Loucy (cell line): ENCODE measurements at regions not wholly inside any gene's neighbourhood (a gene's known extent, or its start where the extent isn't known, plus 50 kb on each side); places are given as distances from the start of the nearest gene placed in this dataset.

ENCODE experiments used
- H2AFZ ChIP-seq: fragments of 200-600 bp; sonication (generic); 2 replicates; pipeline ENCODE4 v1.6.0; 2016; ENCODE audit warnings: antibody characterized with exemption, mild to moderate bottlenecking, low read length, moderate library complexity
- H3F3A ChIP-seq: fragments of 200-600 bp; 2 replicates; pipeline ENCODE4 v1.6.0; 2016; ENCODE audit warnings: antibody characterized with exemption, low read depth, mild to moderate bottlenecking
- H3K27me3 ChIP-seq: fragments of 200-600 bp; sonication (generic); 2 replicates; pipeline ENCODE4 v1.6.1; 2014; ENCODE audit warnings: low read length, mild to moderate bottlenecking; ENCODE audit not compliant: insufficient read depth, poor library complexity, severe bottlenecking
- H3K36me3 ChIP-seq: fragments of 200-600 bp; sonication (generic); 2 replicates; pipeline ENCODE4 v1.6.1; 2016; ENCODE audit warnings: low read length; ENCODE audit not compliant: insufficient read depth
- H3K4me1 ChIP-seq: fragments of 200-600 bp; sonication (generic); 2 replicates; pipeline ENCODE4 v1.5.1; 2014; ENCODE audit warnings: low read length, mild to moderate bottlenecking; ENCODE audit not compliant: insufficient read depth, poor library complexity, severe bottlenecking
- H3K4me2 ChIP-seq: fragments of 200-600 bp; sonication (generic); 2 replicates; pipeline ENCODE4 v1.6.0; 2014; ENCODE audit warnings: antibody characterized with exemption, low read length, low read depth, mild to moderate bottlenecking; ENCODE audit not compliant: poor library complexity, severe bottlenecking
- H3K4me3 ChIP-seq: fragments of 200-600 bp; sonication (generic); 2 replicates; pipeline ENCODE4 v1.5.1; 2014; ENCODE audit warnings: low read length, mild to moderate bottlenecking, mixed read lengths; ENCODE audit not compliant: poor library complexity, severe bottlenecking
- H3K79me2 ChIP-seq: fragments of 200-600 bp; sonication (generic); 2 replicates; pipeline ENCODE4 v1.6.1; 2014; ENCODE audit warnings: low read length; ENCODE audit not compliant: insufficient read depth
- H3K9ac ChIP-seq: fragments of 200-600 bp; sonication (generic); 2 replicates; pipeline ENCODE4 v1.6.0; 2014; ENCODE audit warnings: mild to moderate bottlenecking, low read depth, low read length, moderate library complexity; ENCODE audit not compliant: poor library complexity, severe bottlenecking
- H3K9me2 ChIP-seq: fragments of 200-600 bp; sonication (generic); replicated peaks from 2 replicates; pipeline ENCODE4 v1.6.1; 2016; ENCODE audit warnings: low read depth, low read length, mixed read lengths
- H3K9me3 ChIP-seq: fragments of 200-600 bp; sonication (generic); 2 replicates; pipeline ENCODE4 v1.6.1; 2014; ENCODE audit warnings: mild to moderate bottlenecking, antibody characterized with exemption, low read length, low read depth; ENCODE audit not compliant: insufficient read depth
- H4K20me1 ChIP-seq: fragments of 200-600 bp; sonication (generic); 2 replicates; pipeline ENCODE4 v1.6.0; 2014; ENCODE audit warnings: antibody characterized with exemption, low read length, mild to moderate bottlenecking; ENCODE audit not compliant: insufficient read depth, poor library complexity, severe bottlenecking
- EZH2phosphoT487 ChIP-seq: fragments of 200-600 bp; IDR thresholded peaks from 2 replicates; pipeline ENCODE4 v1.6.1; 2018; ENCODE audit warnings: antibody characterized with exemption, mild to moderate bottlenecking, moderate library complexity, borderline replicate concordance
- TF ChIP-seq, protein P1 (sequence below): fragments of 200-600 bp; sonication (generic); conservative IDR thresholded peaks from 2 replicates; pipeline ENCODE4 v1.5.1; 2014; ENCODE audit warnings: mild to moderate bottlenecking, antibody characterized with exemption, low read length

DNA sequence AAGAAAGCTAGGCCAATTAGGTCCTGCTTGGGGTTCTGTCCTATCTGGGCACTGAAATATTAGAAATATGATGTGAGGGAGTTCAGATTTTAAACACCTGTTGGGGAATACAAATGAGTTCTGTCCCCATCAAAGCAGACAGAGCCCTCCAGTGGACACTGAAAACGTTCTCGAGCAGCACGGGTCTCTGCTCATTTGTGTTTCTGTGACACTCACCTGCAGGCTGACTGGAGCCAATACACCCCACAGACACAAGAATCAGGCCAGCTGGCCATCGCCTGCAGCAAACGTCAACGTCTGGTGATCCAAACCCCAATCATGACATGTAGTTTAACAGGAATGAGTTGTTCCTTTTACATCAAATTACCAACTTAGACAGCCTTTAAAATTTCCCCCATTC lies 493.4 kb upstream of the TMEM132C start:
- Histone ChIP-seq H4K20me1 (no peaks in the 10 kb centered on the region), H3K27me3 (no peaks in the 10 kb centered on the region), H3K9me3 (no peaks in the 10 kb centered on the region)

DNA sequence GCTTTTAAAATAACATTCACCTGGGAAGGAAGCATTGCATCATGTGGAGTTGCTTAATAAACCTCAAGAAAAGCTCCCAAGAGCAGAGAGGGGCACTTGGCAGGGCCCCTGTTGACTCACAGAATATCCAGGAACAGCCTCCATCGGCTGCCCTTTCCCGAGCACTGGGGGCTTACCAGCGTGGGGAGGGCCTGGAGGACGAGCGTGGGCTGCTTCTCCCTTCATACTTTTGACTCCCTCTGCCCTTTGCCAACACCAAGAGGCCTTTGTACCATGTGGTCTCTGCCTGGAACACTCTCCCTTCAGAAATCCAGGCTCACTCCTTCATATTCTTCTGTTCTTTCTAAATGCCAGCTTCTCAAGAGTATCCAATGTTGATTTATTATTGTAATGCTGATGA lies 492.1 kb upstream of the TMEM132C start:
- TF ChIP-seq, protein P1, sequence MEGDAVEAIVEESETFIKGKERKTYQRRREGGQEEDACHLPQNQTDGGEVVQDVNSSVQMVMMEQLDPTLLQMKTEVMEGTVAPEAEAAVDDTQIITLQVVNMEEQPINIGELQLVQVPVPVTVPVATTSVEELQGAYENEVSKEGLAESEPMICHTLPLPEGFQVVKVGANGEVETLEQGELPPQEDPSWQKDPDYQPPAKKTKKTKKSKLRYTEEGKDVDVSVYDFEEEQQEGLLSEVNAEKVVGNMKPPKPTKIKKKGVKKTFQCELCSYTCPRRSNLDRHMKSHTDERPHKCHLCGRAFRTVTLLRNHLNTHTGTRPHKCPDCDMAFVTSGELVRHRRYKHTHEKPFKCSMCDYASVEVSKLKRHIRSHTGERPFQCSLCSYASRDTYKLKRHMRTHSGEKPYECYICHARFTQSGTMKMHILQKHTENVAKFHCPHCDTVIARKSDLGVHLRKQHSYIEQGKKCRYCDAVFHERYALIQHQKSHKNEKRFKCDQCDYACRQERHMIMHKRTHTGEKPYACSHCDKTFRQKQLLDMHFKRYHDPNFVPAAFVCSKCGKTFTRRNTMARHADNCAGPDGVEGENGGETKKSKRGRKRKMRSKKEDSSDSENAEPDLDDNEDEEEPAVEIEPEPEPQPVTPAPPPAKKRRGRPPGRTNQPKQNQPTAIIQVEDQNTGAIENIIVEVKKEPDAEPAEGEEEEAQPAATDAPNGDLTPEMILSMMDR: no peak
- no peak for TF ChIP-seq EZH2phosphoT487
- Histone ChIP-seq H3K9ac (no peak overlapping the region), H3K9me3 (no peaks in the 10 kb centered on the region), H4K20me1 (no peaks in the 10 kb centered on the region), H3K36me3 (no peaks in the 10 kb centered on the region), H3K79me2 (no peaks in the 10 kb centered on the region), H3K4me1 (peaks cover 6% of the 10 kb centered on the region), H3K27me3 (no peaks in the 10 kb centered on the region), H3K9me2 (no peaks in the 10 kb centered on the region), H3K4me2 (no peak overlapping the region), H3F3A (no peaks in the 10 kb centered on the region), H3K4me3 (no peak overlapping the region), H2AFZ (no peak overlapping the region)

More for the DNA sequence above, 493.4 kb upstream of the TMEM132C start:
- no peak for TF ChIP-seq EZH2phosphoT487
- TF ChIP-seq, protein P1: peak; percentile 67
- Histone ChIP-seq H3K79me2 (no peaks in the 10 kb centered on the region), H3K4me3 (no peak overlapping the region), H3K36me3 (no peaks in the 10 kb centered on the region), H3K4me2 (no peak overlapping the region), H3K9me2 (no peaks in the 10 kb centered on the region), H2AFZ (no peak overlapping the region), H3K9ac (no peak overlapping the region), H3F3A (no peaks in the 10 kb centered on the region), H3K4me1 (peaks cover 6% of the 10 kb centered on the region)

DNA sequence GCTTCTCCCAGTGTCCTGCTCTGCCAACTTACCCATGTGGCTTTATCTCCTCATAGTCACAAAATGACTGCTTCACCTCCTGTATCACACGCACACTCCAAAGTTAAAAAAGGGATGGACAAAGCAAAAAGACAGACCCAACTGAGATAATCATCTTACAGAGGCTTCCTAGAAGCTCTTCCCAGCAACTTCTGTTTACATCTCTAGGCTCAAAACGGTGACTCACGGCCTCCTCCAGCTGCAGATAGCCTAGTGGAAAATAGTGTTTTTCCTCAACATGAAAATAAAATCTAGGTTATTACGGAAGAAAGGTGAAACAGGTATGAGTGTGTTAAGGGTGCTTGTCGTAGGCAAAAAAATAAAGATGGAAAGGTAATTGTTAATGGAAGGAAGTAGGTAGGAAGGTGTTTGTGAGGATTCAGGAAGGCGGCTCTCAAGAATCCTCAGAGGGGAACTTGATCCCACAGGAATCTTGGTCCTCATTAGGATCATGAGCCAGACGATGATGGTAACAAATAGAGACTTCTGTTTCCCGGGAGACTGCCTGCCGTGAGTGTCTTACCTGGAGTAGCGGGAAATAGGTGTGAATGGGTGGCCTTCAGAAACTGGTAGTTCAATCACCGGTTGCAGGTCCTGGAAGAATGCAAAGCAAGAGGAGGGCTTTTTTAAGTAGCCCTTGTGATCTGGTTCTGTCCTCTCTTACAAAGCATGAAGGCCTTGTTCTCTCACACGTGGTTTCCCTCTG lies 487.5 kb upstream of the TMEM132C start:
- Histone ChIP-seq H4K20me1 (no peaks in the 10 kb centered on the region), H3K9me3 (no peaks in the 10 kb centered on the region), H3K4me3 (no peak overlapping the region), H3K27me3 (no peaks in the 10 kb centered on the region), H3K9me2 (no peaks in the 10 kb centered on the region), H3K9ac (no peak overlapping the region), H3K36me3 (no peaks in the 10 kb centered on the region), H3K79me2 (no peaks in the 10 kb centered on the region), H2AFZ (no peak overlapping the region), H3F3A (no peaks in the 10 kb centered on the region), H3K4me2 (no peak overlapping the region), H3K4me1 (no peaks in the 10 kb centered on the region)
- TF ChIP-seq, protein P1: no peak
- no peak for TF ChIP-seq EZH2phosphoT487
